ENCODE measurements at regions not wholly inside any gene's neighbourhood (a gene's known extent, or its start where the extent isn't known, plus 50 kb on each side); places are given as distances from the start of the nearest gene placed in this dataset.

DNA sequence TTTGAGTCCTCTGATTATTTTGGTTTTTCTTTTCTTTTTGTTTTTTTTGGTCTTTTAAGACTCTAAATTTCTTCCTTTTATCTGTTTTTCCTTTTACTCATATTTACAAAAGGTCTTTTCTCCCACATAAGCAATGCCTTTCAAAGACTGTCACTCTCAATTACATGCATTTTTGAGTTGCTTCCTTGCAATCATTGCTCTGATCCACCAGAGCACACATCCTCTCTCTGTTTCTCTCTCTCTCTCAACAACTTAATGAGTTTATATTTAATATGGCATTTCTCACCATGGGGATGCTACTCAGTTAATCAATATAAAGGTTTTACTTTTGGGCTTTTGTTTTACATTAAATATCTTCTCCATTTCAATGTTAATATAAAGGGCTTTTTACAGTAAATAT lies 62.7 kb upstream of the OR10AD1 start (continued):
- no peak for TF ChIP-seq RBAK (tag by site-specific recombination; IDR thresholded peaks at IDR 0.05)
- no peak for TF ChIP-seq ZNF292 (tag by site-specific recombination; IDR thresholded peaks at IDR 0.05; ENCODE audit: borderline replicate concordance, low read depth)
- TF ChIP-seq ZNF121 (tag by site-specific recombination; IDR thresholded peaks at IDR 0.05): no peak
- no peak for TF ChIP-seq ZNF175 (tag by site-specific recombination; IDR thresholded peaks at IDR 0.05)

GRCh38 chr12:48263617-48264016 lies 60.5 kb upstream of the OR10AD1 start:
- H3K27ac ChIP-seq (ENCODE audit: extremely low read depth, low read depth, low read length): no peak overlapping the region
- TF ChIP-seq ZNF560 (tag by site-specific recombination; IDR thresholded peaks at IDR 0.05; ENCODE audit: borderline replicate concordance) (no peak), ZBTB20 (tag by site-specific recombination; IDR thresholded peaks at IDR 0.05) (no peak), ZNF274 (IDR thresholded peaks at IDR 0.05; ENCODE audit: low read length) (no peak), ZNF274 (tag by site-specific recombination; IDR thresholded peaks at IDR 0.05; ENCODE audit: borderline replicate concordance) (no peak)
- TF ChIP-seq, protein P1, sequence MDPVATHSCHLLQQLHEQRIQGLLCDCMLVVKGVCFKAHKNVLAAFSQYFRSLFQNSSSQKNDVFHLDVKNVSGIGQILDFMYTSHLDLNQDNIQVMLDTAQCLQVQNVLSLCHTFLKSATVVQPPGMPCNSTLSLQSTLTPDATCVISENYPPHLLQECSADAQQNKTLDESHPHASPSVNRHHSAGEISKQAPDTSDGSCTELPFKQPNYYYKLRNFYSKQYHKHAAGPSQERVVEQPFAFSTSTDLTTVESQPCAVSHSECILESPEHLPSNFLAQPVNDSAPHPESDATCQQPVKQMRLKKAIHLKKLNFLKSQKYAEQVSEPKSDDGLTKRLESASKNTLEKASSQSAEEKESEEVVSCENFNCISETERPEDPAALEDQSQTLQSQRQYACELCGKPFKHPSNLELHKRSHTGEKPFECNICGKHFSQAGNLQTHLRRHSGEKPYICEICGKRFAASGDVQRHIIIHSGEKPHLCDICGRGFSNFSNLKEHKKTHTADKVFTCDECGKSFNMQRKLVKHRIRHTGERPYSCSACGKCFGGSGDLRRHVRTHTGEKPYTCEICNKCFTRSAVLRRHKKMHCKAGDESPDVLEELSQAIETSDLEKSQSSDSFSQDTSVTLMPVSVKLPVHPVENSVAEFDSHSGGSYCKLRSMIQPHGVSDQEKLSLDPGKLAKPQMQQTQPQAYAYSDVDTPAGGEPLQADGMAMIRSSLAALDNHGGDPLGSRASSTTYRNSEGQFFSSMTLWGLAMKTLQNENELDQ (tag by site-specific recombination; IDR thresholded peaks at IDR 0.05; ENCODE audit: low read depth): no peak
- TF ChIP-seq, protein P2, sequence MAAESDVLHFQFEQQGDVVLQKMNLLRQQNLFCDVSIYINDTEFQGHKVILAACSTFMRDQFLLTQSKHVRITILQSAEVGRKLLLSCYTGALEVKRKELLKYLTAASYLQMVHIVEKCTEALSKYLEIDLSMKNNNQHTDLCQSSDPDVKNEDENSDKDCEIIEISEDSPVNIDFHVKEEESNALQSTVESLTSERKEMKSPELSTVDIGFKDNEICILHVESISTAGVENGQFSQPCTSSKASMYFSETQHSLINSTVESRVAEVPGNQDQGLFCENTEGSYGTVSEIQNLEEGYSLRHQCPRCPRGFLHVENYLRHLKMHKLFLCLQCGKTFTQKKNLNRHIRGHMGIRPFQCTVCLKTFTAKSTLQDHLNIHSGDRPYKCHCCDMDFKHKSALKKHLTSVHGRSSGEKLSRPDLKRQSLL (tag by site-specific recombination; IDR thresholded peaks at IDR 0.05): no peak
- H3K4me3 ChIP-seq (ENCODE audit: low read depth, low read length): no peak overlapping the region
- no peaks in the 10 kb centered on the region for H3K4me1 ChIP-seq (ENCODE audit: control insufficient read depth, insufficient read depth, low read length)
- ChIA-PET POLR2A (no interaction called here), CTCF (no interaction called here)
- H3K36me3 ChIP-seq (ENCODE audit: control insufficient read depth in 2 of 2, insufficient read depth in 1 of 2, low read length in 2 of 2): no peaks in the 10 kb centered on the region
- H3K9me3 ChIP-seq (ENCODE audit: control insufficient read depth, insufficient read depth, low read depth, low read length): no peaks in the 10 kb centered on the region

GRCh38 chr12:48261773-48262172 lies 58.7 kb upstream of the OR10AD1 start:
- TF ChIP-seq ZFHX2 (tag by site-specific recombination; conservative IDR thresholded peaks at IDR 0.05) (peak; percentile 69), KLF9 (tag by site-specific recombination; IDR thresholded peaks at IDR 0.05; ENCODE audit: low read depth) (no peak), EGR2 (tag by site-specific recombination; IDR thresholded peaks at IDR 0.05; ENCODE audit: low read depth) (peak; percentile 72)
- Histone ChIP-seq H3K4me3 (ENCODE audit: low read depth, low read length) (no peak overlapping the region), H3K4me1 (ENCODE audit: control insufficient read depth, insufficient read depth, low read length) (no peaks in the 10 kb centered on the region), H3K9me3 (ENCODE audit: control insufficient read depth, insufficient read depth, low read depth, low read length) (no peaks in the 10 kb centered on the region), H3K27ac (ENCODE audit: extremely low read depth, low read depth, low read length) (no peak overlapping the region), H3K36me3 (ENCODE audit: control insufficient read depth in 2 of 2, insufficient read depth in 1 of 2, low read length in 2 of 2) (no peaks in the 10 kb centered on the region)
- POLR2A ChIA-PET: no interaction called here
- CTCF ChIA-PET: no interaction called here

Data from HEK293 (cell line).